WERI-Rb-1 (cell line): ENCODE measurements at regions not wholly inside any gene's neighbourhood (a gene's known extent, or its start where the extent isn't known, plus 50 kb on each side); places are given as distances from the start of the nearest gene placed in this dataset.

ENCODE experiments used
- DNase-seq: peaks from one replicate; pipeline ENCODE4 v3.0.0-alpha.2; 2020
- H3K27ac ChIP-seq: fragments of 250-450 bp; sonication (Bioruptor Pico); 2 replicates; pipeline ENCODE4 v1.5.1; 2020; ENCODE audit warnings: mild to moderate bottlenecking, moderate library complexity
- H3K27me3 ChIP-seq: fragments of 250-450 bp; sonication (Bioruptor Pico); 2 replicates; pipeline ENCODE4 v1.5.1; 2021; ENCODE audit warnings: mild to moderate bottlenecking, low read depth, moderate library complexity; ENCODE audit not compliant: insufficient read depth, severe bottlenecking
- H3K36me3 ChIP-seq: fragments of 250-450 bp; sonication (Bioruptor Pico); 2 replicates; pipeline ENCODE4 v1.5.1; 2020; ENCODE audit warnings: mild to moderate bottlenecking, moderate library complexity
- H3K4me3 ChIP-seq: 2 replicates; pipeline ENCODE4 v1.5.1; 2011; ENCODE audit warnings: low read depth, mild to moderate bottlenecking, control low read depth, low read length
- H3K9me3 ChIP-seq: fragments of 250-450 bp; sonication (Bioruptor Pico); 2 replicates; pipeline ENCODE4 v1.5.1; 2021; ENCODE audit warnings: mild to moderate bottlenecking, moderate library complexity; ENCODE audit not compliant: severe bottlenecking
- TF ChIP-seq, protein P1 (sequence below): IDR thresholded peaks from 2 replicates; pipeline ENCODE4 v1.5.1; 2011; ENCODE audit warnings: low read depth, mild to moderate bottlenecking, control low read depth, inconsistent platforms, low read length

DNA sequence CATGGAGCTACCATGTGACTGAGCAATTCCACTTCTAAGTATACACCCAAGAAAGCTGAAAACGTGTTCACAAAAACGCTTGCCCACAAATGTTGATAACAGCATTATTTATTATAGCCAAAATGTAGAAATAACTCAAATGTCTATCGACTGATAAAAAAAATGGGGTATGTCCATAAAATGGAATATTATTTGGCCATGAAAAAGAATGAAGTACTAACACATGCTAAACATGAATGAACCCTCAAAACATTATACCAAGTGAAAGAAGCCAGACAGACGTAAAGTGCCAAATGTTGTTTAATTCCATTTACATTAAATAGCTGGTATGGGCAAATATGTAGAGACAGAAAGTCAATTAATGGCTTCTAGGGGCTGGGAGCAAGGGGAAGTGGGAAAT, 184.9 kb upstream of the IRX2 start:
- peaks cover 6% of the 10 kb centered on the region for H3K9me3 ChIP-seq
- DNase-seq, result no peak
- H3K27me3 ChIP-seq, result peaks cover 6% of the 10 kb centered on the region
- H3K27ac ChIP-seq, result no peak overlapping the region
- no peaks in the 10 kb centered on the region for H3K36me3 ChIP-seq
- no peak overlapping the region for H3K4me3 ChIP-seq
- TF ChIP-seq, protein P1, sequence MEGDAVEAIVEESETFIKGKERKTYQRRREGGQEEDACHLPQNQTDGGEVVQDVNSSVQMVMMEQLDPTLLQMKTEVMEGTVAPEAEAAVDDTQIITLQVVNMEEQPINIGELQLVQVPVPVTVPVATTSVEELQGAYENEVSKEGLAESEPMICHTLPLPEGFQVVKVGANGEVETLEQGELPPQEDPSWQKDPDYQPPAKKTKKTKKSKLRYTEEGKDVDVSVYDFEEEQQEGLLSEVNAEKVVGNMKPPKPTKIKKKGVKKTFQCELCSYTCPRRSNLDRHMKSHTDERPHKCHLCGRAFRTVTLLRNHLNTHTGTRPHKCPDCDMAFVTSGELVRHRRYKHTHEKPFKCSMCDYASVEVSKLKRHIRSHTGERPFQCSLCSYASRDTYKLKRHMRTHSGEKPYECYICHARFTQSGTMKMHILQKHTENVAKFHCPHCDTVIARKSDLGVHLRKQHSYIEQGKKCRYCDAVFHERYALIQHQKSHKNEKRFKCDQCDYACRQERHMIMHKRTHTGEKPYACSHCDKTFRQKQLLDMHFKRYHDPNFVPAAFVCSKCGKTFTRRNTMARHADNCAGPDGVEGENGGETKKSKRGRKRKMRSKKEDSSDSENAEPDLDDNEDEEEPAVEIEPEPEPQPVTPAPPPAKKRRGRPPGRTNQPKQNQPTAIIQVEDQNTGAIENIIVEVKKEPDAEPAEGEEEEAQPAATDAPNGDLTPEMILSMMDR, result no peak

GRCh38 chr5:2929779-2930178, 178.3 kb upstream of the IRX2 start:
- H3K27ac ChIP-seq, result no peak overlapping the region
- no peaks in the 10 kb centered on the region for H3K9me3 ChIP-seq
- TF ChIP-seq, protein P1, result no peak
- no peak overlapping the region for H3K4me3 ChIP-seq
- DNase-seq, result no peak
- peaks cover 33% of the 10 kb centered on the region for H3K27me3 ChIP-seq
- H3K36me3 ChIP-seq, result no peaks in the 10 kb centered on the region

- peaks cover 38% of the 10 kb centered on the region for H3K9me3 ChIP-seq
- H3K27me3 ChIP-seq, result peaks cover 36% of the 10 kb centered on the region
- TF ChIP-seq, protein P1, result no peak
- H3K4me3 ChIP-seq, result no peak overlapping the region
- no peak for DNase-seq
- H3K36me3 ChIP-seq, result no peaks in the 10 kb centered on the region
- H3K27ac ChIP-seq, result no peak overlapping the region
These were observed 170.2 kb upstream of the IRX2 start for GRCh38 chr5:2921651-2922050.

- TF ChIP-seq, protein P1, result no peak
- Histone ChIP-seq H3K27me3 (peaks cover 34% of the 10 kb centered on the region), H3K4me3 (no peak overlapping the region), H3K9me3 (peaks cover 38% of the 10 kb centered on the region), H3K36me3 (no peaks in the 10 kb centered on the region), H3K27ac (no peak overlapping the region)
- DNase-seq, result no peak
These were observed 169.7 kb upstream of the IRX2 start for GRCh38 chr5:2921176-2921575.

GRCh38 chr5:2920312-2920711, 168.8 kb upstream of the IRX2 start:
- H3K4me3 ChIP-seq, result no peak overlapping the region
- TF ChIP-seq, protein P1, result no peak
- no peaks in the 10 kb centered on the region for H3K36me3 ChIP-seq
- H3K27ac ChIP-seq, result no peak overlapping the region
- no peak for DNase-seq
- peaks cover 38% of the 10 kb centered on the region for H3K9me3 ChIP-seq
- peaks cover 38% of the 10 kb centered on the region for H3K27me3 ChIP-seq

DNA sequence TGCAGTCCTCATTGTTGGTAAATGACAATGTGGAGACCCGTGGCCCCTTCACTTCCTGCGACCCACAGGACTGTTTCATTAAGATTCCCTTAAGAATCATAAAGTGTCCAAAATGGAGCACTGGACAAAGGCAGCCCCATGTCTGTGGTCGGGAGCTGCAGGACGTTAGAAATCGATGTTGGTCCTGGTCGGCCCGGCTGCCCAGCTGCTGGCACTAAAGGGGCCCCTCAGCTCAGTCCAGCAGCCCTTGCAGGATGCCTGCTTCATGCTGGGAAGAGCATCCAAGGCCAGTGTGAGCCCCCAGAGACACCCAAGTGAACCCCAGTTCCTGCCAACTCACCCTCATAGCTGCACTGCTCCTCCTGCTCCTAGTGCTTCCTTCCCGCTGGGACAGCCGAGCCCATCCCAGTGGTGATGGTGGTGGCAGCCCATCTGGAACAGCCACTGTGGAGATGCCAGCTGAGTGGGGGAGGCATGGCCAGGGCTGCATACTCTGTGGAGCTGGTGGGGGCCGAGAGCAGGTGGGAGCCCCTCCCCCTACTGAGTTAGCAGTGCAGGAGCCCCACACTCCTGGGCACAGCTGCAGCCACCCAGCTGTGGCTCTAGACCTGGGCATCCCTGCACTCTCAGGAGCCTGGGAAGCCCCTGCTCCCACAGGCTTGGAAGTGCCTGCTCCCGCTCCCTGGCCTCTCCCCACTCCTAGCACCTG, 168.0 kb upstream of the IRX2 start:
- Histone ChIP-seq H3K27me3 (peaks cover 46% of the 10 kb centered on the region), H3K9me3 (peaks cover 38% of the 10 kb centered on the region), H3K4me3 (no peak overlapping the region), H3K27ac (no peak overlapping the region), H3K36me3 (no peaks in the 10 kb centered on the region)
- TF ChIP-seq, protein P1, result no peak
- DNase-seq, result no peak
